ENCODE measurements at regions not wholly inside any gene's neighbourhood (a gene's known extent, or its start where the extent isn't known, plus 50 kb on each side); places are given as distances from the start of the nearest gene placed in this dataset.

DNA sequence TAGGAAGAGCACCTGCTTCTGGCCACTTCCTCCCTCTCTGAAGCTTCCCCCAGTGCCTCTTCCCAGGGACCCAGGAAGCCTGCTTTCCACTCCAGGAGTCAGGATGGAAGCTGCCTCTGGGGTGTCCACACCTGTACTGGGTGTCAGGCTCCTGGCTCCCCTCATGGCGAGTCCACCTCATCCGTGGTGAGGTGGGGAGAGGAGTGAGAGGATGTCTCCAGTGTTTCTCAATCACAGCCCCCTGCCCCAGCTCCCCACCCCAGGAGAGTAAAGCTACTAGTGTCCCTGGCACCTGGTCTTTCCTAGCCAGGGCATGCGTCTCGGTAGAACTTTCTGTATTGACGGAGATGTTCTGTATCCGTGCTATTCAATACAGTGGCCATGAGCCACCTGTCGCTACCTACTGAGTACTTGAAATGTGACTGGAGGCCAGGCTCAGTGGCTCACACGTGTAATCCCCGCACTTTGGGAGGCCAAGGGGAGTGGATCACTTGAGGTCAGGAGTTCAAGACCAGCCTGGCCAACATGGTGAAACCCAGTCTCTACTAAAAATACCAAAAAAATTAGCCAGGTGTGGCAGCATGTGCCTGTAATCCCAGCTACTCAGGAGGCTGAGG, 171.2 kb upstream of the HAAO start:
- Histone ChIP-seq H3K79me2 (ENCODE audit: insufficient read depth, low read length) (no peaks in the 10 kb centered on the region), H3K4me3 (ENCODE audit: insufficient read depth, low read length) (no peak overlapping the region), H3K27ac (ENCODE audit: low read depth, low read length) (peak overlapping the region; percentile 83), H2AFZ (ENCODE audit: low read length) (no peak overlapping the region), H3K4me1 (ENCODE audit: insufficient read depth, low read length) (peaks cover 79% of the 10 kb centered on the region), H4K20me1 (ENCODE audit: insufficient read depth, low read length) (no peaks in the 10 kb centered on the region), H3K36me3 (ENCODE audit: insufficient read depth, low read length) (no peaks in the 10 kb centered on the region), H3K27me3 (ENCODE audit: insufficient read depth, low read length) (no peaks in the 10 kb centered on the region), H3K4me2 (ENCODE audit: insufficient read depth, low read length) (no peak overlapping the region), H3K9me3 (ENCODE audit: low read depth, low read length) (no peaks in the 10 kb centered on the region)
- TF ChIP-seq, protein P1, sequence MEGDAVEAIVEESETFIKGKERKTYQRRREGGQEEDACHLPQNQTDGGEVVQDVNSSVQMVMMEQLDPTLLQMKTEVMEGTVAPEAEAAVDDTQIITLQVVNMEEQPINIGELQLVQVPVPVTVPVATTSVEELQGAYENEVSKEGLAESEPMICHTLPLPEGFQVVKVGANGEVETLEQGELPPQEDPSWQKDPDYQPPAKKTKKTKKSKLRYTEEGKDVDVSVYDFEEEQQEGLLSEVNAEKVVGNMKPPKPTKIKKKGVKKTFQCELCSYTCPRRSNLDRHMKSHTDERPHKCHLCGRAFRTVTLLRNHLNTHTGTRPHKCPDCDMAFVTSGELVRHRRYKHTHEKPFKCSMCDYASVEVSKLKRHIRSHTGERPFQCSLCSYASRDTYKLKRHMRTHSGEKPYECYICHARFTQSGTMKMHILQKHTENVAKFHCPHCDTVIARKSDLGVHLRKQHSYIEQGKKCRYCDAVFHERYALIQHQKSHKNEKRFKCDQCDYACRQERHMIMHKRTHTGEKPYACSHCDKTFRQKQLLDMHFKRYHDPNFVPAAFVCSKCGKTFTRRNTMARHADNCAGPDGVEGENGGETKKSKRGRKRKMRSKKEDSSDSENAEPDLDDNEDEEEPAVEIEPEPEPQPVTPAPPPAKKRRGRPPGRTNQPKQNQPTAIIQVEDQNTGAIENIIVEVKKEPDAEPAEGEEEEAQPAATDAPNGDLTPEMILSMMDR (IDR thresholded peaks at IDR 0.05; ENCODE audit: extremely low read depth, low read depth, low read length) = no peak
- peak; percentile 36 for DNase-seq (ENCODE audit: insufficient read length, low spot score, missing footprints)

DNA sequence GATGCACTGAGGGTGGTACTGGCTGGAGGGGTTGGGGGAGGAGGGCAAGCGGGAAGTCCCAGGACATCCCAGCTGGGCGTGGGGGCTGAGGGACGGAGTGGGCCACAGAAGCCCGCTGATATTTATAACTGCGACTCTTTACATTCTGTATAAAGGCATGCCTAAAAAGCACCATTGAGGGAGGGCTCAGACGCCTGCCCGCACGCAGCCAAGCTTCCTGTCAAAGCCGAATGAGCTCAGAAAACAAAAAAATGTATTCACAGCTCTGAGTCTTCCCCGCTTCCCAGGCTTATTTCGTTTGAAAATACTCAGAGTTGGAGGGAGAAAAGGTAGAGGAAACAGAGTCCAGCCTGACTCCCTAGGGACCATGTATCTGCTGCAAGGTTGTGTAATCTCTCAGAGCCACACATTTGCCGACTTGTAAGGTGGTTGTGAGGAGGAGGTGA, 170.1 kb upstream of the HAAO start:
- Histone ChIP-seq H3K36me3 (ENCODE audit: insufficient read depth, low read length) (no peaks in the 10 kb centered on the region), H3K27me3 (ENCODE audit: insufficient read depth, low read length) (no peaks in the 10 kb centered on the region), H3K4me2 (ENCODE audit: insufficient read depth, low read length) (no peak overlapping the region), H2AFZ (ENCODE audit: low read length) (no peak overlapping the region), H3K9me3 (ENCODE audit: low read depth, low read length) (no peaks in the 10 kb centered on the region), H3K79me2 (ENCODE audit: insufficient read depth, low read length) (no peaks in the 10 kb centered on the region), H3K4me3 (ENCODE audit: insufficient read depth, low read length) (no peak overlapping the region), H4K20me1 (ENCODE audit: insufficient read depth, low read length) (no peaks in the 10 kb centered on the region), H3K4me1 (ENCODE audit: insufficient read depth, low read length) (peaks cover 79% of the 10 kb centered on the region), H3K27ac (ENCODE audit: low read depth, low read length) (peak overlapping the region; percentile 38)
- DNase-seq (ENCODE audit: insufficient read length, low spot score, missing footprints) = peak; percentile 34
- TF ChIP-seq, protein P1 (IDR thresholded peaks at IDR 0.05; ENCODE audit: extremely low read depth, low read depth, low read length) = no peak

DNA sequence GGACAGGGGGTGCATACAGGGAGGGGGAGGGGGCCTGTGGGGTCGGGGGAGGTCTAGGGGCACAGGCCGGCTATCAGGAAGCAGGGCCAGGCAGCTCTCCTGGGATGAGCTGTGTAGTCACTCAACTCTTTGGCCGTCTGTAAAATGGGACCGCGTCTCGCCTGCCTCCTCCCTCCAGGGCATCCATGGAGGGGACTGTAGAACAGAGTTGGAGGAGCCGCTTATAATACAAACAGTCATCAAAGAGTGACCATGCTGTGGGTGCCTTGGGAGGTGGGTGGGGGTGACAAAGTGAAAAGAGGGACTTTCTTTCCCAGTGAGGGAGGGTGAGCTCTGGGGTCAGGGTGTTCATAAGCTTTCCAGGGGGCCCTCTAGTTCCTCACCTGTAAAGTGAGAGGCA, 169.6 kb upstream of the HAAO start:
- no peak for DNase-seq (ENCODE audit: insufficient read length, low spot score, missing footprints)
- Histone ChIP-seq H3K27me3 (ENCODE audit: insufficient read depth, low read length) (no peaks in the 10 kb centered on the region), H4K20me1 (ENCODE audit: insufficient read depth, low read length) (no peaks in the 10 kb centered on the region), H3K79me2 (ENCODE audit: insufficient read depth, low read length) (no peaks in the 10 kb centered on the region), H3K4me1 (ENCODE audit: insufficient read depth, low read length) (peaks cover 82% of the 10 kb centered on the region), H3K9me3 (ENCODE audit: low read depth, low read length) (no peaks in the 10 kb centered on the region), H3K27ac (ENCODE audit: low read depth, low read length) (peak overlapping the region; percentile 38), H2AFZ (ENCODE audit: low read length) (no peak overlapping the region), H3K4me2 (ENCODE audit: insufficient read depth, low read length) (no peak overlapping the region), H3K4me3 (ENCODE audit: insufficient read depth, low read length) (no peak overlapping the region), H3K36me3 (ENCODE audit: insufficient read depth, low read length) (no peaks in the 10 kb centered on the region)
- TF ChIP-seq, protein P1 (IDR thresholded peaks at IDR 0.05; ENCODE audit: extremely low read depth, low read depth, low read length) = no peak

DNA sequence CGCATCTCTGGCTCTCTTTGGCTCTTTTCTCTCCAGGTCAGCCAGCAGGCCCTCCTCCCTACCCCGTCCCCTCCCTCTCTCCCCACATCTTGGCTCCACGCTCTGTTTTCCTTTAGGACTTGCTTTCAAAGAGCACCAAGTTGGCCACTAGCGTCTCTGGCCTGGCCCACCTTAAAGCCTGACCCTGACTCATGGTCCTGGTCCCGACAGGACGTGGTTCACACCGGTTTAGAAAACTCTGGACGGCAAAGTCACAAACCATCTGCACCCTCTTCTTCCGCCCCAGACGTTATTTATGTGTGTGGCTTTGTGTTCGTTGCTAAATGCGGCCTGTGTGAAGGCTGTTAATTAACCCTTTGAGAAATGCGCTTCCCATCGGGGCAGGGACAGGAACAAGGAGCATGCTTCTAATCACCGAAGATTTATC, 169.0 kb upstream of the HAAO start:
- Histone ChIP-seq H3K4me3 (ENCODE audit: insufficient read depth, low read length) (no peak overlapping the region), H3K36me3 (ENCODE audit: insufficient read depth, low read length) (no peaks in the 10 kb centered on the region), H4K20me1 (ENCODE audit: insufficient read depth, low read length) (no peaks in the 10 kb centered on the region), H3K4me1 (ENCODE audit: insufficient read depth, low read length) (peaks cover 82% of the 10 kb centered on the region), H3K4me2 (ENCODE audit: insufficient read depth, low read length) (no peak overlapping the region), H3K27ac (ENCODE audit: low read depth, low read length) (peak overlapping the region; percentile 89), H3K9me3 (ENCODE audit: low read depth, low read length) (no peaks in the 10 kb centered on the region), H2AFZ (ENCODE audit: low read length) (peak overlapping the region; percentile 60), H3K27me3 (ENCODE audit: insufficient read depth, low read length) (no peaks in the 10 kb centered on the region), H3K79me2 (ENCODE audit: insufficient read depth, low read length) (no peaks in the 10 kb centered on the region)
- DNase-seq (ENCODE audit: insufficient read length, low spot score, missing footprints) = peak; percentile 14
- TF ChIP-seq, protein P1 (IDR thresholded peaks at IDR 0.05; ENCODE audit: extremely low read depth, low read depth, low read length) = no peak

All from osteoblast (primary cell).